ENCODE measurements at regions not wholly inside any gene's neighbourhood (a gene's known extent, or its start where the extent isn't known, plus 50 kb on each side); places are given as distances from the start of the nearest gene placed in this dataset.

- H3K4me1 ChIP-seq (ENCODE audit: control insufficient read depth in 5 of 5, insufficient read depth in 5 of 5, low read length in 5 of 5) = no peaks in the 10 kb centered on the region
- no peak for TF ChIP-seq CTCF (IDR thresholded peaks at IDR 0.05; ENCODE audit: control extremely low read depth, extremely low read depth)
- H3K27me3 ChIP-seq (ENCODE audit: control insufficient read depth in 3 of 3, insufficient read depth in 3 of 3, low read length in 2 of 3) = no peaks in the 10 kb centered on the region
- 66 to 90% methylated on average over 4 of the region's 4 CpGs for WGBS, 2 donors
- H3K9me3 ChIP-seq (ENCODE audit: control insufficient read depth in 4 of 4, insufficient read depth in 3 of 4, low read length in 3 of 4) = no peaks in the 10 kb centered on the region
- H3K36me3 ChIP-seq (ENCODE audit: control insufficient read depth in 4 of 4, insufficient read depth in 4 of 4, low read length in 4 of 4) = no peaks in the 10 kb centered on the region
- no peak for DNase-seq
- H3K4me3 ChIP-seq = no peak overlapping the region
- no peak overlapping the region for H3K27ac ChIP-seq (ENCODE audit: low read depth in 1 of 2, low read length in 1 of 2)
- no peak for ATAC-seq (ENCODE audit: insufficient read depth, low FRiP score)
- H3K9ac ChIP-seq (ENCODE audit: insufficient read depth in 1 of 2, low read length in 2 of 2) = no peak overlapping the region
These were observed 313.0 kb downstream of the CDH2 start for GRCh38 chr18:27863780-27864430.

DNA sequence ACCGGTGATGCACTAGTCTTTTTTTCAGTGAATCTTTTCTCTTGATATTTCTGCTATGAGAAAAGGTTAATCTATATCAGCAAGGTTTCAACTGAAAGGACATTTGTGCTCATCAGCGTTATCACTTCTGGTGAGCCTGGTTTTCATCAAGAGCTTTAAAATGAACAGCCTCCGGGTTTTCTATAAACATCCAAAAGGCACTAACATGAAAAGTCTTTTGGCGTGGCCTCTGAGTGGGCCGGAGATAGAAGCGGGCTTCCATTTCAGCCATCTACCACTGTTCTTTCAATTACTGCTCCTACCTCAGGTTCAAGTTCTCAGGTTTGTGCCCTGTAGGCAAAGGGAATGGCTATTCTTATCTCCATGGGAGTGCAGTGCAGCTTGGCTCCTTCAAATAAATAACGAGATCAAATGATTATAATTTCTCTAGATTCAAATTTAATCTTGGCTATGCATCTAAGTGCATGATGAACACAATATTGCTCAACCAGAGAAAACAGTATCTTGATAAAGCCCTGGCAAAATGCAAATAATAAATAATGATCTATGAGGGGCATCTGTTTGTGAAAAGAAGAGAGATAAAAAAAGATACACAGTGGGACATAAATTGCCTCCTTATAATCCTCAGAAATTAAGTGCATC, 314.8 kb downstream of the CDH2 start:
- no peak for TF ChIP-seq CTCF (IDR thresholded peaks at IDR 0.05; ENCODE audit: control extremely low read depth, extremely low read depth)
- WGBS, 2 donors = 86 to 89% methylated on average over 7 of the region's 7 CpGs
- H3K36me3 ChIP-seq (ENCODE audit: control insufficient read depth in 4 of 4, insufficient read depth in 4 of 4, low read length in 4 of 4) = no peaks in the 10 kb centered on the region
- no peak overlapping the region for H3K4me3 ChIP-seq
- no peak overlapping the region for H3K9ac ChIP-seq (ENCODE audit: insufficient read depth in 1 of 2, low read length in 2 of 2)
- no peaks in the 10 kb centered on the region for H3K9me3 ChIP-seq (ENCODE audit: control insufficient read depth in 4 of 4, insufficient read depth in 3 of 4, low read length in 3 of 4)
- no peaks in the 10 kb centered on the region for H3K27me3 ChIP-seq (ENCODE audit: control insufficient read depth in 3 of 3, insufficient read depth in 3 of 3, low read length in 2 of 3)
- no peaks in the 10 kb centered on the region for H3K4me1 ChIP-seq (ENCODE audit: control insufficient read depth in 5 of 5, insufficient read depth in 5 of 5, low read length in 5 of 5)
- H3K27ac ChIP-seq (ENCODE audit: low read depth in 1 of 2, low read length in 1 of 2) = no peak overlapping the region
- ATAC-seq (ENCODE audit: insufficient read depth, low FRiP score) (no peak), DNase-seq (no peak)

DNA sequence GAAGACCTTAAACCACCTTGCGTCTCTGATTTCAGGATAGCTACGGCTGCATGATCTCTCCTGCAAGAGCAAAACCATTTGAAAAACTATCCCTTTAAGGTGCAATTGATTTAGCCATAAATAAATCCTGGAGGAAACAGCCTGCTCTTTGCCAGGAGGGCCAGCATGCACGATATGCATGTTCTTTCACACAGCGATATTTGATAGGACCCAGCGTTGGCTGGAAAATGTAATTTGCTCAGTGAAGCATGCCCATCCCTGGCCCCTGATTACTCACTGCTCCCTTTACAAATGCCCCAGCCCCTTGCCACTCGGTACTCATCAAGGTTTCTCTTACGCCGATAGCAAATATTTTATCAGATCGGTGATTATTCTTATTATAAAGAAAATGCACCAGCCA, 315.4 kb downstream of the CDH2 start:
- Histone ChIP-seq H3K27ac (ENCODE audit: low read depth in 1 of 2, low read length in 1 of 2) (no peak overlapping the region), H3K4me1 (ENCODE audit: control insufficient read depth in 5 of 5, insufficient read depth in 5 of 5, low read length in 5 of 5) (no peaks in the 10 kb centered on the region), H3K36me3 (ENCODE audit: control insufficient read depth in 4 of 4, insufficient read depth in 4 of 4, low read length in 4 of 4) (no peaks in the 10 kb centered on the region), H3K9me3 (ENCODE audit: control insufficient read depth in 4 of 4, insufficient read depth in 3 of 4, low read length in 3 of 4) (no peaks in the 10 kb centered on the region), H3K4me3 (no peak overlapping the region), H3K27me3 (ENCODE audit: control insufficient read depth in 3 of 3, insufficient read depth in 3 of 3, low read length in 2 of 3) (no peaks in the 10 kb centered on the region), H3K9ac (ENCODE audit: insufficient read depth in 1 of 2, low read length in 2 of 2) (no peak overlapping the region)
- ATAC-seq (ENCODE audit: insufficient read depth, low FRiP score) (no peak), DNase-seq (no peak)
- TF ChIP-seq CTCF (IDR thresholded peaks at IDR 0.05; ENCODE audit: control extremely low read depth, extremely low read depth) = no peak
- 85 to 90% methylated on average over 9 of the region's 9 CpGs for WGBS, 2 donors

Measured in lung (tissue), 11 donors.